SKM-1 (cell line): ENCODE measurements at regions not wholly inside any gene's neighbourhood (a gene's known extent, or its start where the extent isn't known, plus 50 kb on each side); places are given as distances from the start of the nearest gene placed in this dataset.

ENCODE experiments used
- DNase-seq: peaks from one replicate; lab custom pipeline; 2025; ENCODE audit not compliant: unreplicated experiment; lab: John Stamatoyannopoulos, UW

DNA sequence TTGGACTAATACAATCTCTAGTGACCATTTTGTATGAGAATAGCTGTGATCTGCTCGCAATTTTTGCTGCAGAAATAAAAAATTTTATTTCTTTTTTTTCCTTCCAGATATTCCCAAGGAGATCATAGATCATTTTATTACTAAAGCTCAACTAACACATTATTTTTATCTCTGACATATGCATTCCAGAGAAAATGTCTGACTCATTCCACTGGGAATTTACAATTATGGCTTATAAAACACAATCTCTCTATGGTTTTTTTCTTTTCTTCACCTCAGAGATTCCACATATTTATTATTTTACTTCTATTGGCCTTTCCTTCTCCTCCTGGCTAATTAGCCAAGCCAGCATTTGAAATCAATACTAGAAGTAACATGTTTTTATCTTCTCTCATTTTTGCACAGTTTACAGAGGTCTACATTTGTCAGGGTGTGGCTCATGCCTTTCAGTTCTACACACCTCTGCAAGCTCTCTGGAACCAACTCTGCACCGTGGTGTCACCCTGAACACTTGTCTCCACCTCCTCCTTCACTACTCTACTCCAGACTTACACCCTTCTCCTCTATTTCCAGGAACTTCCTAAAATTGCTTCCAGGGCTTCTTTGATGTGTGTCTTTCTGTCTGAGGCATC lies 59.8 kb upstream of the GPM6A start:
- DNase-seq, result no peak

DNA sequence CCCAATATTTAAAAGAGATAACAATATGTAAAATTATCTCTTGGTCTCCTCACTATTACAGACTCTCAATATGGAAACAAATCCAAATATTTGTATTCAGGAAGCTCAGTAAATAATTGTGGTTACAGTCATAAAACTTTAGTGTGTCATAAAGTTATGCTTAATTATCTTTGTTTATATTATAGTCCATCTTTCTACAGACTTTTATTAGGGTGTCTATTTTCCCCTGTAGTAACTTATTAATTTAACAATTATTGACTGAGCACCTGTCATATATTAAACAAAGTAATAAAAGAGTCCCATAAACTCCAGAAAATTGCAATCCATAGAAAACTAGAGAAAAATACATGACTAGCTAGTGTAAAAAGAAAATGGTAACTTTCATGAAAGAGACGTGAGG lies 61.6 kb upstream of the GPM6A start:
- DNase-seq, result no peak

DNA sequence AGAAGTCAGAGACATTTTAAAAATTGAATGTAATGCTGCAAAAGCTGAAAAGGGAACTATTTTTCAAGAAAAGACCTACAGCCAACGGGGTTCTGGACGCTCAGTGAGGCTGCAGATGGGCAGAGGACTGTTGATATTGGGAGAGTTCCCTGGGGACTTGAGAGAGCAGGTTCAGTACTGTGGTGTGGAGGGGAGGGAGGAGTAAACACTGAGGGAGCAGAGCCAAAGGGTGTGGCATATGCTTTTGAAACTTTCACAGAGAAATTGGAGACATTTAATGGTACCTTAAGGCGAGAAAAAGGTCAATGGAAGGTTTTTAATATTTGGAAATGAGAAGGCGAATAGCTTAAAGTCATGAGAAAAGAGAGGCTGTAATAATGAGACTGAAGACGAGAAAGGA lies 62.2 kb upstream of the GPM6A start:
- no peak for DNase-seq

DNA sequence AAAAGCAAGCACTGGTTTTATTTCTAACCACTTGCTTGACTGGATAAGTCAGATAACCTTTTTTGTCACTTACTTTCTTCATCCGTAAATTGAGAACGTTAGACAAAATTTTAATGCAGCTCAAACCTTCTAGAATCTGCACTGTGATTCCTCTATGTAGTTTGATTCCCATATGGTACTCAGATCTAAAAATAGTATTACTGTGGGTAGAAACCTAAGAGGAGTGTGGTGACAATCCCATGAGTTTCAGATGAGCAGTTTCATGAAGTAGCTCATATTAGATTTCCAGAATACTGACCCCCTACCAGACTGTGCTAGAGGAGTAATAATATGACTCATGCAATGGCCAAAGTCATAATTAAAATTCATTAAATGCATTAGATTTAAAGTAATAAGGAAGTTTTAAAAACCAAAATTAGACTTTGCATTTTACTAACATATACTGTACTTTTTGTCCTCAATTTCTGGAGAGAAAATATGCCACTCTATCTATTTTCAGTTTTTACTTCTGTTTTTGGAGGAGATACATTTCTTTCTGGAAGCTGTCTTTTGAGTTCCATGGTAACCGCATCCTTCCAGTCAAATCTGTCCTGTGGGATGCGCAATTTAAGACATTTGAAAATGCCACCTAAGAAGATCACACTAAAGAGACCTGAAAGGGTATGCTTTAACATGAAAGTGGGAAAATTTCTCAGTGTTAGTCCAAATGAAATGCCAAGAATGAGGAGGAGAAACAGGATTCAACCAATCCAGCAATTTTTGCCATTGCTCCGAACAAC lies 64.1 kb upstream of the GPM6A start:
- no peak for DNase-seq

DNA sequence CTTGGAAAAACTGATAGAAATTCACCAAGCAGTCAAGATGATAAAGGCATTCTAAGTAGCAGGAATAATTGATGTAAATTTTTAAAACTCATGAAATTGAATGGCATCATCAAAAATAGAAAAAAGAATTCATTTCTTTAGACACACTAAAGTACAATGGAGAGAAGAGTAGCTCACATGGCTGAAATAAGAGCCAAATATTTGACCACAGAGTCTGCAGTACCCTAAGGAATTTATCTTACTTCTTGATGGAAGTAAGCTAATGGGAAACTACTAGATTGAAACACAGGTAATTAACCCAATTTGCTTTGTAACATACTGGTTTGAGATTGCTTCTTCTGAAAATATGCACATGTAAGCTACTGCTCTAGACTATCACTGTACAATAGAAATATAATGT lies 70.8 kb upstream of the GPM6A start:
- no peak for DNase-seq

DNA sequence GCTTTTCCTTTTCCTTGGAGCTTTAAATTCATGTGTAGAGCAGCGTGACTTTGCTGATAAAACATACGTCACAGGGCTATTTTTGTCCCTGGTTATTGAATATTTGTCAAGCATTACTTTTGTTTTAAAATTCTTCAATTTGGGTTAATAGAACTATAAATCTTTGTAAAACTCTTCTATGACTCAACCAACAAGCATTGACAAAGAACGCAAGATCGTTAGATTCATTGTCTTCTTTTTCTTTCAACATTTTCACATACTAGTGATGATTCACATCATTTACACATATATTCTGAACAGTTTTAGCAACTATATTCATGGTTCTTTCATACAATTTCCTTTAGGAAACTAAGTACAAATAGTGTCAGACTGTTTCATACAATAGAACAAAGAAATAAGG lies 72.0 kb upstream of the GPM6A start:
- no peak for DNase-seq

DNA sequence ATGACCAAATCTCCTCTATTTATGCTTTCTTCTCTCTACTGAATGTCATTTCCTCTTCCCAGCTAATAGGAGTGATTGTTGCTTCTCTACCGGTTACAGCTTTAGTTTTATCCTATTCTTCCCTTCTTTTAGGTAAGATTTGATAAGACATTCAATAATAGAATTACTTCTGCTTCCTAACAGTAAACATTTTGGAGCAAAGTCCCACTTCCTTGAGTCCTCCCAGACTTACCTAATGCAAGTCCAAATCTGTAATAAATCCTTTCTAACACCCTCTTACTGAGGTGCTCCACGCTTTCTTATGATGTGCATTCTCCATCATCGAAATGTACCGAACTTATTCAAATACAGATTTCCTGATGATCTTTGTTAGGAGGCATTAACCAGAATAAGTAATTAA lies 79.2 kb upstream of the GPM6A start:
- no peak for DNase-seq

DNA sequence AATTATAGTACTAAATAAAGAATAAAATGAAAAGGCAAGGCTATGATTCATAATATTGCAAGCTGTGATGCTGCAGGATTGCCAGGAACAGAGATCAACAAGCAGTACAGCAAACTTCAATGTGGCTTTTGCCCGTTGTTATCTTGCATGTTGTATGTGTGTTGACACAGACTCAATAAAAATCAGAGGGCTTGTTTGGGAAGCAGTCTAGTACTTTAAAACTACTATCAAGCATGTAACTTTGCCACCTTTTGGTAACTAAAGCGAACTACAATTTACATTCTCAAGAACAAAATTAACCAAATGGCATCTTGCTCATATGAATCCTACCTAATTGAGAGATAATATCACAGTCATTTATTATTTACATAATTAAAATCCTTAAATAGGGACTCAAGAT lies 79.8 kb upstream of the GPM6A start:
- DNase-seq, result no peak

DNA sequence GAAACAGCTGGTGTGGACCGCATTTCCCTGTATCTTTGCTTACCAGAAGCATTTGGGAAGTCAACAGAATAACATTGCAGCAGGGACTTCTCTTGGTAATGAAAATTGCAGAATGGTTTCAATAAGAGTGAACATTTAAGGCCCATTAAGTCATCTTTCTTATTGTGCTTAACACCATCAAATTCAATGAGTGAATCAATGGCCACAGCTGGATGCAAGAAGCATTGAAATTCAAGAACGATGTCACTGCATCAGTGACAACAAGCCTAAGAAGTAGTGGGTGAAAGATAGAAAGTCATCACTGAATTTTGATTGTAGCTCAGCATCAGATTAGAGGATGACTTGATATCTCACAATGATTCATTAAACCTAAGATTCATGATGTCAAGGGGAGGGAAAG lies 93.9 kb upstream of the GPM6A start:
- DNase-seq, result no peak

DNA sequence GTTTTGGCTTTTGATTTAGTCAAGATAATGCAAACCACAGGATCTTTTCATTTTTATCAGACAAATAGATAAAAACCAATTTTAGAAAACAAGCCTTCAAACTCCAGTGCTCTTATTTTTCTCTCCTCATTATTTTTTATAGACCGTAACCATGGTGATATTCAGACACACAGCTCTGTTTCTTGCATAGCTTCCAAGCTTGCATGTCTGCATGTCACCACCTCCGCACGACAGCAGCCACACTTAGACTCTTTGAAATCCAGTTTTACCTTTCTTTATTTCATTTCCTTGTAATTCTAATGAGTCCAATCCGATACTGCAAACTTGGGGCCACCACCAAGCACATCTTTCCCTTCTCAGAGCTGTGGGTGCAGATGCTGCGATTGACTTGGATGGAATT lies 94.3 kb upstream of the GPM6A start:
- DNase-seq, result no peak

DNA sequence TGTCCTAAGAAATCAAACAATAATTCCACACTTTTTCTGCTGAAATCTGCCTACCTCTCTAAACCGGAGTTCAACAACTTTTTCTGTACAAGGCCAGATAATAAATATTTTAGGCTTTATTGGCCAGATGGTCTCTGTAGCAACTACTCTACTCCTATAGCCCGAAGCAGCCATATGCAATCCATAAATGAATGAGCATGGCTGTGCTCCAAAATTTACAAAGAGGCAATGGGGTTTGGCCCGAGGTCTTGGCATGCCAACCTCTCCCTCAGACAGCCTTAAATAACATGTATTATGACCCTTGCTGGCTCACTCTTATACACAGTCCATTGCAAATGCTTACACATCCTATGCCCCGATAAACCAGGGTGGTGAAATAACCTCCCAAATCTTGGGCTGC lies 98.6 kb upstream of the GPM6A start:
- no peak for DNase-seq

DNA sequence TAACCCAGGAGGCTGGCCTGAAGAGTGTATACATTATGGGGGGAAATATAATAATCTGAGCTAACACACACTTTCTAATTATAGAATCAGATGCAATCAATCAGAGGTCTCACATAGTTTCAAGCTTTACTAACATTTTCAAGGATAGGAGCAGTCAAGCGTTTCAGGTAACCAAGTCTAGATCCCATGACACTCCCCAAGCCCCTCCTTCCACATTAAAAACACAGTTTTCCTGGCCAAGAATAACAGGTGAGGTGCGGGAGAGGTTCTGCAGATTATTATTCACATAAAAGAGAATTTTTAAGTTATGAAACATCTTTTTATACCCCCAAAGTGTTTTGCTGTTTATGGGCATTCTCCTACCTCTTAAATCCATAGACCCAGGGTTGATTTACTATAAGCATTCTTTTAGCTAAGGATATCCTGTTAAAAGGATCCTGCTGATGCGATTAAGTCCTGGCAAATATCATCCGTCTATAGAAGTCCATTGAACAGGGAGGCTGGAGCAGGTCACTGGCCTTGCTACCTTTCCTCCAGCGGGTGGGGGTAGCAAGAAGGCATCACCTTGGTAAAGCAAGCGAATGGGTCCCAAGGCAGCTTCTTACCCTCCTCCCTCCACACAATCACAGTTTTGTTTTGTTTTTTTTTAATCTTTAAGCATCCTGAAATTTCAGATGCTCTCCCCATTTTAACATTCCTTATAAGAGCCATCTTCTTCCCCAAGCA lies 104.7 kb upstream of the GPM6A start:
- no peak for DNase-seq

DNA sequence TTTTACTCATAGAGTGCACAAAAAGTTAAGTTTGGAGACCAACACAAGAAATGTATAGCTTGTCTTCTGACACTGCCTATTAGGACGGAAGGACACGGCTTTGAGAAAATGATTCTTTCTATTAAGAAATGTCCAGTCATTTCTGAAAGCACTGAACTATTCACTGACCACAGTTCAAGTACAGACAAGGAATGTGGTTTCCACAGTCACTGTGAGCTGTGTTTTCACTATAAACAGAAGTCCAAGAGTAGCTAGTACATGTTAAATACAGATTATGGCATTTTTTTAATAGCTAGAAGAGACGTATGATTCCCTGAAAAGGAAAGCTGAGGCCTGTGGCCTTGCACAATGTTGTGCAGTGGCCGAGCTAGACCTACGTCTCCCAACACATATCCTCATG lies 115.1 kb upstream of the GPM6A start:
- no peak for DNase-seq

DNA sequence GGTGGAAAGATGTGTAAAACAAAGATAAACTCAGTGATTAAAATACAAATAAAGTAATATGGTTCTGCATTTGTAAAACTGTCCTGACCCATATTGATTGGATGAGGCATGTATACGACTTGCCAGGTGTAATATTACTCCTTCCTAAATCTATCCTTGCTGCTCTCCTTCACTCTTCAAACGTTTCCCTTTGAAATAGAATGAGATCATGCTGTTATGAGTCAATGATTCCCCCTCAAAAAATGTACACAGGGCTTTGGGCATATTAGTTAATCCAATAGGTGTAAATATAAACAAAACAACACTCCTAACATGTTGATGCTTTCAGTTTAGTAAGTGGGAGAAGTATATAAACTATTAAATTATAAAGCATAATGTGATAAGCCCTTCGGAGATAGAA lies 117.4 kb upstream of the GPM6A start:
- no peak for DNase-seq

DNA sequence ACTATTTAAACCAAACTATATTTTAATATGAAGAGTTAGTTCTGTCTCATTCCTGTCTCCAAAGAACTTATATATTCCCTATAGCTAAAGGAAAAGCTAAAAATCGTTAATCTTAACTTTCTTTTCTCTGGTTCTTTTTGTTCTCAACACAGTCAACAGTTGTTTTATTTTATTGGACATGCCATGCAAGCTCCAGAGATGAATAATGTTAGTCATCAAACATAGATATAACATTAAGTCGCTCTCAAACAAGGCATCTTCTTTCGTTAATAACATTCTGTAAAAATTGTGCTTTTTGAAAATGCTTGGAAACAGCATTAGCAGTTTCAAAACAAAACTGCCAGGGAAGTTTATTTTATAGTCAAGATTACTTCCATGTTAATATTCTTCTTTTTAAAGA lies 117.9 kb upstream of the GPM6A start:
- no peak for DNase-seq

DNA sequence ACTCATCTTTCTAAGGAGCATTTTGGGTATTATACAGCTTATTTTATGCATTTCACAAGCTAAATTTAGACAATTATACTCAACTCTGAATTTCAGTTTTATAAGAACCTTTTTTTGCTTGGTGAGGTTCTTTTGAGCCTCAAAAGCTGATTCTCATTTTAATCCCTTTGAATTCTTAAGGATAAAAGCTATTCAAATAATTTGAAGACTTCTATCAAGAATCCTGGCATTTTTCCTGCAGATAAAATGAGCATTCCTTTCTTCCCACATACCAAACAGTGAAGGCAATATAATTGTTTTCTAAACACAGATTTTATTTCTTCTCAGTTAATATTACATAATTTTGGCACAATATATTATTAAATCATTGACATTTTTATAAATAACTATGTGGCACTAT lies 118.4 kb upstream of the GPM6A start:
- DNase-seq, result no peak

DNA sequence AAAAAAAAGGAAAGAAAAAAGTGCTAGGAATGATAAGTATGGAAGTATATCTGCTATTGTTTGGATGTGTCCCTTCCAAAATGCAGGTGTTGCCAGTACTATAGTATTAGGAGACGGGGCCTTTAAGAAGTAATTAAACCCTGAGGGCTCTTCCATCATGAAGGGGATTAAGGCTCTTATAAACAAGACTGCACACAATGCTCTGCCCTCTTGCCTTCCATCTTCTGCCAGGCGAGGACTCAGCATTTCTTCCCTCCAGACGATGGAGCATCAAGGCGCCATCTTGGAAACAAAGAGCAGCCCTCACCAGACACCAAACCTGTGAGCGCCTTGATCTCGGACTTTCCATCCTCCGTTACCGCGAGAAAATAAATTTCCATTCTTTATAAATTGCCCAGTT lies 120.1 kb upstream of the GPM6A start:
- DNase-seq, result no peak

DNA sequence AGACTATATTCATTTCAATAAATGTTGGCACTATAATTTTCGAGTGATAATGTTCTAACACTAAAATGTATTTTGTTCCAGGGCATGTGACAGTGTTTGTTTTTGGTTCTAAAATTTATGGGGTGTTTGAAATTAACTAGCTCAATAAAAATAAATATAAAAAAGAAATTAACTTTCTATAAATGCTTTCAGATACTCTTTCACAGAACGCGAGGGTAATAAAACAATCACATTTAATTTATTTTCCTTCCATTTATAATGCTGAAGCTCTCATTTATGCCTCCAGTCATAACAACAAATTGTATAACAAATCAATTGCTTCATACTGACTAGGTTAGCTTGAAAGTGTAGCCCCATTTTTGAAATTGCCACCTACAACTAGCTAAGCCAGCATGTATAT lies 122.4 kb upstream of the GPM6A start:
- DNase-seq, result no peak

DNA sequence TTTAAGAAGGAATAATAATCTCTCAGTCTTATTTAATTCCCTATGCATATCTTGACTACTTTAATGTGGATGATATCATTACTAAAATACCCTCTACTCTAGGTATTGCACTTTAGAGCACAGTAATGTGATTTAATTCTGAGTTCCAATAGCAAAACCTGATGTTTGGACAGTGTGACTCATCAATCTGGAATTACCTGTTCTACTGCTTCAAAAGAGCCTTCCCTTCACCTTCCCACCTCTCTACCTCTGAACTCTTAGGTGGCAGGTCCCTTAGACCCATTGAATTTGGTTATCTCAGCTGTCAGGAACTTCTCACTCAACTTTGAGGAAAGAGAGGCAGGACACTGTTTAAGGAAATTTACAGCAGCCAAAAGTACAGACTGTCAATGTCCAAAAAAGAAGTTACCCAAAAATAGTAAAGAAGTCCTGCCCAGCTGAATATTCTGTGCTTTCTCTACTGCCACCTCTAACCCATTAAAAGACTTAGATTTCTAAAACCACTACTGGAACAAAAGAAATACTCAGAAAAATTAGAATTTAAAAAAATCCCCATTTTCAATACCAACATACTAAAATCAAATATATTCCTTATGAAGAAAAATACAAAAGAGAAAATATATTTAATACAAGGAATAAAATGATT lies 123.1 kb upstream of the GPM6A start:
- DNase-seq, result no peak

DNA sequence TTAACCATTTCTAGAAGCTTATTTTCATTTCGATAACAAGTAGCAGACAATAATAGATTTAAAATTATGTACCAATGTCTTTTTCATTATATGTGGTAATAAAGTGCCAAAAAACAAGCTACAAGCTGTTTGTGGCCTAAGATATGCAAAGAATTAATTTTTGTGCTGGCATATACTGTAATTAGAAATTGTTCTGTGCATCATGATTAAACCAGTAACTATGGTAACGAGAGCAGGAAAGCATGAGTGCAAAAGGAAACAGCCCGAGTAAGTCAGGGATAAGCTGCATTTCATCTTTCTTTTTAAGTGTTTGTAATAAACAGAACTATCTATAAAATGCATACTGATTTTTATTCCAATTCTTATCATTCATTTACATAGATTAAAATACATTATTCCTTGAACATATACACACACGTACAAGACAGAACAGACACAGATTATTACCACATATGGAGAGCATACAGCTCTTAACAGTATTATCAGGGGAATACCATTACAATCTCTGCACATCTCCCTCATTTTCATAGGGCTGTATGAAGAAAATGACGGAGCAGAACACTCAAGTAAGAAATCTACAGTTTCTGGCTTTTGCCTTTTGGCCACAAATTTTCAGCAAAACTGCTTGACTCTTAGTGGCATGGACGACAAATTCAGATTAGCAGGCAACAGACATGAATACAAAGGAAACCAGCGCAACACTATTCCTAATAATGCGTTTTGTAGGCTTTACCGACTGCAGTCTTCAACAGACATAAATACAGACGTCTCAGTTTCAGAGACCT lies 121.3 kb upstream of the WDR17 start:
- DNase-seq, result no peak

DNA sequence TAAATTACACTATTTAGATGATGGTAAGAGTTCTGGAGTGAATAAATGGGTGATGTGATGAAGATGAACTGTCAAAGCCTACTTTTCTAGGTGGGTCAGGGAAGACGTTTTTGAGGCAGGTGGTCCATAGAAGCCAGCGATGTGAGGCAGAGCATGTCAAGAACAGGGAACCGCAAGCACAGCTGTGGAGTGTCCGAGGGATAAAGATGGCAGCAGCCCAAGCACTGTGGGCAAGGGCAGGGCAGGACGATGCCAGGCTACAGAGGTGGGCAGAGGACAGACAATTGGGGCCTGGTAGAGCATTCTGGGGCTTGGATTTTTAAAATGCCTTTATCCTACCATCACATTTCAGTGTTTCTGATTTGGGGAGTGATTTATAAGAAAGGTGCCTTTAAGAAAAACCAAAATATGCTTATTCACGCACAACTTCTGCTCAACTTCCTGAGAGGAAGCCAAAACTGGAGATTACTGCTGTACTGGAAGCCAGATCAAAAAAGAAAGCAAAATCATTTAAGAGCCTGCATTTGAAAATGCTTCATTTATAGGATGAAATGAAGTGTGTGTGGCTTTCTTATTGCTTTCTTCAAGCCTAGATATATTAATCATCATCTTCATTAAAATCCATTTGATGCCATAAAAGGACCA lies 119.0 kb upstream of the WDR17 start:
- no peak for DNase-seq
